Activated CD4-positive, alpha-beta T cell treated with anti-CD3 and anti-CD28 coated beads, Interleukin-2, amount 10 ng/mL, durations not matched to agents 24 days and 14 days (primary cell): ENCODE measurements at regions not wholly inside any gene's neighbourhood (a gene's known extent, or its start where the extent isn't known, plus 50 kb on each side); places are given as distances from the start of the nearest gene placed in this dataset.
"Not testable (repeated sequence)": the region's sequence is repeated elsewhere in the genome, so short reads cannot be mapped to it uniquely, and the experiment has no call there.

Experiments
- DNase-seq: peaks from one replicate; pipeline ENCODE4 v3.0.0; 2022
- H3K27ac Mint-ChIP-seq: one replicate; pipeline ENCODE4 v1.8.0; 2022; ENCODE audit warnings: mild to moderate bottlenecking, mixed read lengths
- H3K27me3 Mint-ChIP-seq: one replicate; pipeline ENCODE4 v1.8.0; 2022; ENCODE audit warnings: mixed read lengths
- H3K36me3 Mint-ChIP-seq: one replicate; pipeline ENCODE4 v1.8.0; 2022; ENCODE audit warnings: low read depth, mild to moderate bottlenecking, mixed read lengths
- H3K4me1 Mint-ChIP-seq: one replicate; pipeline ENCODE4 v1.8.0; 2021; ENCODE audit warnings: mixed read lengths
- H3K4me3 Mint-ChIP-seq: one replicate; pipeline ENCODE4 v1.8.0; 2022; ENCODE audit warnings: mild to moderate bottlenecking, moderate library complexity, mixed read lengths
- H3K9me3 Mint-ChIP-seq: one replicate; pipeline ENCODE4 v1.8.0; 2021; ENCODE audit warnings: mixed read lengths
- intact Hi-C: fragments of 100-400 bp; cut with micrococcal nuclease; formaldehyde crosslinking; loops from one replicate; pipeline ENCODE4 v1.15.1; 2023

GRCh38 chr7:26944501-26945358 lies 80.3 kb upstream of the SKAP2 start:
- no peaks in the 10 kb centered on the region for H3K4me1 Mint-ChIP-seq
- H3K9me3 Mint-ChIP-seq = no peaks in the 10 kb centered on the region
- no peaks in the 10 kb centered on the region for H3K36me3 Mint-ChIP-seq
- H3K27ac Mint-ChIP-seq = no peak overlapping the region
- DNase-seq = no peak
- H3K27me3 Mint-ChIP-seq = peaks cover 17% of the 10 kb centered on the region
- intact Hi-C loops = no loop called here
- H3K4me3 Mint-ChIP-seq = no peak overlapping the region

- Mint-ChIP-seq H3K4me3 (no peak overlapping the region), H3K36me3 (no peaks in the 10 kb centered on the region), H3K27ac (no peak overlapping the region), H3K27me3 (peaks cover 7% of the 10 kb centered on the region), H3K4me1 (no peaks in the 10 kb centered on the region), H3K9me3 (no peaks in the 10 kb centered on the region)
- DNase-seq = no peak
- intact Hi-C loops = no loop called here
Observed at GRCh38 chr7:26937939-26938623, 73.7 kb upstream of the SKAP2 start.

- peaks cover 6% of the 10 kb centered on the region for H3K27me3 Mint-ChIP-seq
- H3K27ac Mint-ChIP-seq = no peak overlapping the region
- DNase-seq = no peak
- H3K36me3 Mint-ChIP-seq = no peaks in the 10 kb centered on the region
- no peaks in the 10 kb centered on the region for H3K4me1 Mint-ChIP-seq
- no peak overlapping the region for H3K4me3 Mint-ChIP-seq
- no peaks in the 10 kb centered on the region for H3K9me3 Mint-ChIP-seq
- intact Hi-C loops = no loop called here
Observed at GRCh38 chr7:26937306-26937705, 72.9 kb upstream of the SKAP2 start.

GRCh38 chr7:26932616-26933015 lies 68.2 kb upstream of the SKAP2 start:
- H3K4me3 Mint-ChIP-seq, intact Hi-C loops, H3K27me3 Mint-ChIP-seq, H3K9me3 Mint-ChIP-seq, H3K27ac Mint-ChIP-seq, H3K36me3 Mint-ChIP-seq, DNase-seq, H3K4me1 Mint-ChIP-seq: not testable (repeated sequence)

DNA sequence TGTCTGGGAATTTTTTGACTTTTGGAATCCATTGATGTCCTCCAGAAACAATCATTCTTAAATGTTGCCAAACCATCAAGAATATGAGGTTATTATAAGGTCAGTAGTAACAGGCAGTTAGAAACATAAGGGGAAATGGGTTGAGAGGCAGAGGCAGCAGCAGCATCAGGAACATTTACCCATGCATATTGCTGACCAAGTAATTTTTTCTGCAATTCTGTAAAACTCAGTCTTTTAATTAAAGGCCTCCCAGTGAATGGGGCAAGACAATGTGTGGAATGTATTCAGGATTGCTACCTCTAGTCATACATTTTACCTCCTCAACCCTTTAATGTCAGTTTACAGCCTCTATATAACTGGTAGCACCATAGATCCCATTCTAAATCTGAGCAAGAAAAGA lies 66.5 kb upstream of the SKAP2 start:
- no peaks in the 10 kb centered on the region for H3K9me3 Mint-ChIP-seq
- DNase-seq = no peak

GRCh38 chr7:26930201-26930600 lies 65.8 kb upstream of the SKAP2 start:
- H3K36me3 Mint-ChIP-seq = no peaks in the 10 kb centered on the region
- no peaks in the 10 kb centered on the region for H3K27me3 Mint-ChIP-seq
- H3K27ac Mint-ChIP-seq = no peak overlapping the region
- H3K4me3 Mint-ChIP-seq = no peak overlapping the region
- H3K9me3 Mint-ChIP-seq = no peaks in the 10 kb centered on the region
- intact Hi-C loops = no loop called here
- H3K4me1 Mint-ChIP-seq = no peaks in the 10 kb centered on the region
- no peak for DNase-seq

More for the DNA sequence above, 66.5 kb upstream of the SKAP2 start:
- intact Hi-C loops = no loop called here
- Mint-ChIP-seq H3K27me3 (no peaks in the 10 kb centered on the region), H3K4me1 (no peaks in the 10 kb centered on the region), H3K27ac (no peak overlapping the region), H3K36me3 (no peaks in the 10 kb centered on the region), H3K4me3 (no peak overlapping the region)

DNA sequence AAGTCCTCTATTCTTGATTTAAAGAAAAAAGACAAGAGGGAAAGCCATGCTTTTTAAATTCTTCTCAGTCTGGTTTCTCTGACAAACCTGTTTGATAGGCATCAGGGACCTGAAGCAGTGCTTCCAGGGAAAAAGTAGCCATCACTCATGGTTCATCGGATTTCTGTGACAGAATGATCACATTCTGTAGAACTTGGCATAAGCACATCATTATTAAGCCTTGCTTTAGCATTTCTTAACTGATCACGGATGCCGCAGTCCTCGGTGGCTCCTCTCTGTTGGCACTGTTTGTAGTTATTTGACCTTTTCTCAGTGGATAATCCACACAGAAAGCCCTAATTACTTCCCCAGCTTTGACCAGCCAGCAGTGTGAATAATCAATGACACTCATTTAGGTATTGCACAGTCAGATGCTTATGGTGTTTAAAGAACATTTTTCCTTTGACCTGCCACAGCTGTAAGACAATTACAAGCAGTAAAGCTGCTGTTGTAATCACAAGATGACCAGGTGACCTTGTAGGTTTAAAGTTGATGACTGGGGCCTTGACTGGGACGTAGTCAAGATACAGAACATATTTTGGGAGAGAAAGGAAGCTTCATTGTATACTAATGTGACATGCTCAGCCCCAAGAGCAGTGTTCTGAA lies 64.4 kb upstream of the SKAP2 start:
- DNase-seq = no peak
- intact Hi-C loops = no loop called here
- Mint-ChIP-seq H3K9me3 (no peaks in the 10 kb centered on the region), H3K27ac (no peak overlapping the region), H3K4me3 (no peak overlapping the region), H3K36me3 (no peaks in the 10 kb centered on the region), H3K4me1 (no peaks in the 10 kb centered on the region), H3K27me3 (no peaks in the 10 kb centered on the region)

DNA sequence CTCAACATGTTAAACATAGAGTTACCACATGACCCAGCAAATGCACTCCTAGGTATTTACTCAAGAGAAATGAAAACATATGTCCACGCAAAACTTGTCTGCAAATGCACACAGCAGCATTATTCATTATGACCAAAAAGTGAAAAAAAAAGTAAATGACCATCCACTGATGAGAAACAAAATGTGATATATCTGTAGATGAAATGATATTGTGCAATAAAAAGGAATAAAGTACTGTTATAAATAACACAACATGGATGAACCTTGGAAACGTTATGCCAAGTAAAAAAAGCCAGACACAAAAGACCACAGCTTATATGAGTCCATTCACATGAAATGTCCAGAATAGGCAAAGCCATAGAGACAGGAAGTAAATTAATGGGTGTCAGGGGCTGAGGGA lies 61.4 kb upstream of the SKAP2 start:
- Mint-ChIP-seq H3K36me3 (no peaks in the 10 kb centered on the region), H3K27ac (no peak overlapping the region), H3K4me1 (no peaks in the 10 kb centered on the region), H3K27me3 (no peaks in the 10 kb centered on the region), H3K9me3 (no peaks in the 10 kb centered on the region), H3K4me3 (no peak overlapping the region)
- intact Hi-C loops = no loop called here
- DNase-seq = no peak

DNA sequence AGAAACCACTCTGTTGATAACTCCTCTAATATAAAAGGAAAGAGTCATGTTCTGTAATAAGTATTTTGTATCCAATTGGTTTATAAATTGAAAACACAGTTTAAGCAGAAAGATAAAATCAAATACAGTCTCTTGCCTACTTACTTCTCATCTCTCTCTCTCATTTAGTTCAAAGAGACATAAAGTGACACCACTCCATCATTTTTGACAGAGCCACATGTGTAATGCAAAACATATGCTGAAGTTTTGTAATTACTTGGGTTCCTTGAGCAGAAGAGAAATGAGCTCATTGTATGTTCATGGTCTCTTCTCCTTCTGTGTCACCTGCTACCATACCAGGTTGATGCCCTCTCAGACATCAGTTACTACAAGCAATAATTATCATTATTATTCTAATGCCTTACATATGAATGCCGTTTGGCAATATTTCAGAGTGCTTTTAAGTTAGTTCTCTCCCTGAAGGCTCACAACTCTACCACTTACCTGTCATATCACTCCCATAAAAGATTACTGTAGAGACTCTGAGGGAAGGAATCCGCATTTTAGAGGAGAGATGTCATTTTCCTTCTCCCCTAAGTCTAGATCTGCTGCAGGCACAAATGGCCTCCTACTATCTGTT lies 59.9 kb upstream of the SKAP2 start:
- Mint-ChIP-seq H3K4me3 (no peak overlapping the region), H3K27me3 (peaks cover 3% of the 10 kb centered on the region), H3K9me3 (no peaks in the 10 kb centered on the region)

DNA sequence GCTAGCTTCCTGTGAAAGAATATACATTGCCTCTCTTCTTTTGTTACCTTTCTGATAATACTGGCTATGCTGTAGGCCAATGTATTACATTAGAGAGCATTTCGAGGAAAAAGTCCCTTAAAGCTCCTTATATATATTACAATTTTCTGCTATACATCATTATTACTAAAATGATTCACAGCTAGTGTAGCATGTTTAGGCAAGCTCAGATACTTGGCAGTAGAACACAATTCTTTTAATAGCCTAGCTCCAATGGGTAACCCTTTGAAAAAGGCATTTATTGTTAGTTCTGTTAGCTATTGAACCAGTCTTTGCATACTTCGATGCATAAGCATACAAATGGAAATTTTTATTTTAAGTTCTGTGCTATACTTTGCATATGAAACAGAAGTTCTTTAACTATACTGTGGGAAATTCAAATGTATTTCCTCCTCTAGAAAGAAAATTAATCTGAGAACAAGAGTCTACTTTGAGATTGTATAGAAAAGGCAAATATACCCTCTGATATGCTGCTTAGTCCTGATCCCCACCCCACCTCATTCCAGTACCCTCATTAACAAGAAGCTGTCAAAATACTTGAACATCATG lies 55.6 kb upstream of the SKAP2 start:
- no peak overlapping the region for H3K4me3 Mint-ChIP-seq
- H3K36me3 Mint-ChIP-seq = no peaks in the 10 kb centered on the region
- intact Hi-C loops = no loop called here
- peaks cover 6% of the 10 kb centered on the region for H3K27me3 Mint-ChIP-seq
- H3K27ac Mint-ChIP-seq = no peak overlapping the region
- H3K4me1 Mint-ChIP-seq = no peaks in the 10 kb centered on the region
- H3K9me3 Mint-ChIP-seq = no peaks in the 10 kb centered on the region
- DNase-seq = no peak

More for the DNA sequence above, 59.9 kb upstream of the SKAP2 start:
- H3K36me3 Mint-ChIP-seq = no peaks in the 10 kb centered on the region
- H3K4me1 Mint-ChIP-seq = no peaks in the 10 kb centered on the region
- no peak overlapping the region for H3K27ac Mint-ChIP-seq
- intact Hi-C loops = no loop called here
- no peak for DNase-seq

DNA sequence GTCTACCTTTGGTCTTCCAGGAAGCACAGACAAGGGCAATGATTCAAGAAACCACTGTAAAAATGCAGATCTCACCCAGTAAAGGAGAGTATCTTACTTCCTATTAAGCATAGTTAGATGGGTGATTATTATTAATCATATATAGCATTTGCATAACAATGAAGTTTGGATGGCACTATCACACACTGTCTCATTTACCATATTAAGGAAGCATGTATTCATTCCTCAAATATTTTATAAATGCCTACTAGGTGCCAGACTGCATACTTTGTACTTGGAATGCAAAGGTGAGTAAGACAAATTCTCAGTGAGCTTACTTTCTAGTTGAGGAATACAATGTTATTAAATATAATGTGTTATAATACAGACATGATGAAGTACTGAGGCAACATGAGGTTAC lies 53.9 kb upstream of the SKAP2 start:
- H3K4me3 Mint-ChIP-seq = no peak overlapping the region
- H3K4me1 Mint-ChIP-seq = no peaks in the 10 kb centered on the region
- H3K36me3 Mint-ChIP-seq = no peaks in the 10 kb centered on the region

DNA sequence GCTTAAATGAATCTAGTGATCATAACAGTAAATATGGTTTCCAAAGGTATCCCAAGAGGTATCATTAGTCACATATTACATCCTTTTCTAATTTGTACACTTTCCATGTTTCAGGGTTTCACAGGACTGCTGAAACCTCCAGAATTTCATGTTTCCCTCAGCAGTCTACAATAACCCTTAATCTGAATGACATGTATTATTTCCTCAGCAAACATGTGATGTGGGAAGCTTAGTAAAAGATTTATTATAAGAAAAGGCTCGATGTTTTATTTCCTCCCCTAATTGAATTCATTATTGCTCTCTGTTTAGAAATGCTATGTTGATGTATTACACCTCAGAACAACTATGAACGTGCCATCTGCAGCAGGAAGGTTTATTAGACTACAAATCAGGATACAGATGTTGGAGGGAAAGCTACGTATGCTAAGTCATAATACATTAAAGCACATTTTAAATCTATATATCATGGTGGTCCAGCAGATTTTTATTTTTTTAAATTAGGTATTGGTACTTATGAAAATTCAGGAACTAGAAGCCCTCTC lies 52.5 kb upstream of the SKAP2 start:
- H3K27ac Mint-ChIP-seq = no peak overlapping the region
- H3K4me1 Mint-ChIP-seq = no peaks in the 10 kb centered on the region
- H3K4me3 Mint-ChIP-seq = no peak overlapping the region
- no peaks in the 10 kb centered on the region for H3K9me3 Mint-ChIP-seq
- peaks cover 8% of the 10 kb centered on the region for H3K27me3 Mint-ChIP-seq
- H3K36me3 Mint-ChIP-seq = no peaks in the 10 kb centered on the region
- DNase-seq = no peak
- intact Hi-C loops = no loop called here

More for the DNA sequence above, 53.9 kb upstream of the SKAP2 start:
- intact Hi-C loops = no loop called here
- Mint-ChIP-seq H3K27me3 (peaks cover 8% of the 10 kb centered on the region), H3K27ac (no peak overlapping the region), H3K9me3 (no peaks in the 10 kb centered on the region)
- no peak for DNase-seq

DNA sequence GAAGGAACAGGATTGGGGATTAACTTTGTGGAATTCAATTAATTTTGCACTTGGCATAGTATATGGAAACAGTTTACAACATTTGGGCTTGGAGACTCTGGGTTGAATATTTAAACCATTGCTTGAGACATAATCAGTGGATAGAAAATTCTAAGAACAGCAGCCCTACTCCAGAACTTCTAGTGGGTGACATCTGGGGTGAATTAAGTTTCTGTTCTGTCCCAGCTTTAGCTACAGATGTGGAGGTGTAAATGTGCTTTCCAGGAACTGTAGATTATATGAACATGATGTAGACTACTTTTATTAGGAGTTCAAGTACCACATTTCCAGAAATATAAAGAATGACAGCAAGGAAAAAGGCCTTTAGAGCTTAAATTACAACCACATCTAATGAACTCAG lies 51.9 kb upstream of the SKAP2 start:
- intact Hi-C loops = no loop called here
- Mint-ChIP-seq H3K27ac (no peak overlapping the region), H3K9me3 (no peaks in the 10 kb centered on the region), H3K4me3 (no peak overlapping the region), H3K36me3 (no peaks in the 10 kb centered on the region), H3K4me1 (no peaks in the 10 kb centered on the region), H3K27me3 (peaks cover 8% of the 10 kb centered on the region)
- no peak for DNase-seq
